ENCODE measurements at regions not wholly inside any gene's neighbourhood (a gene's known extent, or its start where the extent isn't known, plus 50 kb on each side); places are given as distances from the start of the nearest gene placed in this dataset.

DNA sequence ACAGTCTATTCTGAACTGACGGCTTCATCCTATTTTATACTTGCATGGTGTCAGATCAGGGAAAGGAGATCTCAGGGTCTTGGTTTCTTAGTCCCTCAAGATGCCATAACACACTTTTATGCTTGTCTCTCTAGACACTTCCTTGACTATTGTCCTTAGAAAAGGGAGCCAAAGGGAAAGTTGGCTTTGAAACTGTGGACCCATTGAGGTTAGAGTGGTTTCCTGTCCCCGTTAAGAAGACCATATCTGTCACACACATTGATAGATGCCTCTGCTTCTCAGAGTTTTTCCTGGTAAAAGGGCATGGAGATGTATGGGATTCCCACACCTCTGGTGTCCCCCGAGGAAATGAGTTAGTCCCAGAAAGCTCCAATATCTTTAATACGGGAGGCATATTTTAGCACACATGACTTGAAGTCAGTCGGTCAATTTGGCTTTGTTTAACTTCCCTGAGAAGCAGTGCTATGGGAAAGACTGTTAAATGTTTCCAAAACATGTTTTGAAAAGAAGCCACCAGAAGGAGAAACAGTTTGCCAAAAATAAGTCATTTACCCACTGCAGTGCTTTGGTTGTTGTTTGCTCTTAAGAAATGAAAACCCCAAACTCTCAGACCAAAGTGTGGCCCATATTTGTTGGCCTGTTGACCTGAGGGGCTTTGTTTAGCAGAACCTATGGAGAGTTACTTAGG, 133.4 kb upstream of the CXCR4 start:
- Histone ChIP-seq H3K9me3 (replicated peaks; ENCODE audit: control insufficient read depth, insufficient read depth, low read length) (no peaks in the 10 kb centered on the region; the same call in 2 of the 3 replicates), H3K4me2 (ENCODE audit: control insufficient read depth, insufficient read depth) (no peak overlapping the region), H3K27ac (ENCODE audit: control insufficient read depth, insufficient read depth) (no peak overlapping the region), H3K27me3 (replicated peaks in 1 of 2; ENCODE audit: control insufficient read depth in 2 of 2, insufficient read depth in 2 of 2, low read length in 1 of 2) (0 out of 4 replicates have a peak, but pooled peaks cover 0 to 2% of the 10 kb centered on the region in 2 experiments), H3K4me3 (no peak overlapping the region), H3K79me2 (ENCODE audit: control insufficient read depth, insufficient read depth, low read length) (no peaks in the 10 kb centered on the region), H2AFZ (ENCODE audit: control insufficient read depth, low read depth, low read length) (no peak overlapping the region), H3K9ac (ENCODE audit: control insufficient read depth, insufficient read depth, low read length) (no peak overlapping the region), H3K36me3 (ENCODE audit: control insufficient read depth in 2 of 2, insufficient read depth in 2 of 2, low read length in 1 of 2) (no peaks in the 10 kb centered on the region), H4K20me1 (ENCODE audit: control insufficient read depth, insufficient read depth) (no peaks in the 10 kb centered on the region), H3K4me1 (ENCODE audit: control insufficient read depth, insufficient read depth, low read length) (peaks cover 12% of the 10 kb centered on the region)
- no TSS peak for BruUV-seq (replicated peaks)
- DNase-seq (ENCODE audit: low read depth, low spot score), result no peak
- no peak for FAIRE-seq
- ChIA-PET SMC1A (ENCODE audit: uncharacterized antibody, unreplicated experiment) (interaction anchor here (0.8 to 6.2 kb wide), 6 partner anchors 9 to 198 kb away, joined by 3 to 65 read pairs (median 4); no protein-coding TSS in a partner anchor), POLR2A (interaction anchor here (7.3 kb wide), 1 partner anchor 13 kb away, joined by 46 read pairs; no protein-coding TSS in a partner anchor), RAD21 (ENCODE audit: unreplicated experiment) (interaction anchor here (0.5 to 5.1 kb wide), 5 partner anchors 13 to 338 kb away, joined by 3 to 36 read pairs (median 5); no protein-coding TSS in a partner anchor), CTCF (interaction anchor here (1.6 to 1.7 kb wide), 2 partner anchors 12 to 75 kb away, joined by 3 to 5 read pairs; no protein-coding TSS in a partner anchor)
- intact Hi-C loops (cut with micrococcal nuclease; ENCODE audit: unreplicated experiment), result loop anchor here (10.0 kb wide), 1 partner anchor 197 kb away; no protein-coding TSS in a partner anchor
- 52% methylated on average over 5 of the region's 5 CpGs for WGBS (ENCODE audit: insufficient coverage, insufficient replicate concordance, low lambda C conversion rate, missing lambda C conversion rate)
- in situ Hi-C loops (cut with MboI), result no loop called here
- ATAC-seq, result no peak
- no peak for TF ChIP-seq BACH1 (IDR thresholded peaks at IDR 0.05; ENCODE audit: borderline replicate concordance)
- TF ChIP-seq, protein P1, sequence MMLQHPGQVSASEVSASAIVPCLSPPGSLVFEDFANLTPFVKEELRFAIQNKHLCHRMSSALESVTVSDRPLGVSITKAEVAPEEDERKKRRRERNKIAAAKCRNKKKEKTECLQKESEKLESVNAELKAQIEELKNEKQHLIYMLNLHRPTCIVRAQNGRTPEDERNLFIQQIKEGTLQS (IDR thresholded peaks at IDR 0.05; ENCODE audit: borderline replicate concordance, extremely low read depth, low read depth, low read length), result no peak
- TF ChIP-seq NR2C1 (IDR thresholded peaks at IDR 0.05), result no peak
- TF ChIP-seq, protein P2, sequence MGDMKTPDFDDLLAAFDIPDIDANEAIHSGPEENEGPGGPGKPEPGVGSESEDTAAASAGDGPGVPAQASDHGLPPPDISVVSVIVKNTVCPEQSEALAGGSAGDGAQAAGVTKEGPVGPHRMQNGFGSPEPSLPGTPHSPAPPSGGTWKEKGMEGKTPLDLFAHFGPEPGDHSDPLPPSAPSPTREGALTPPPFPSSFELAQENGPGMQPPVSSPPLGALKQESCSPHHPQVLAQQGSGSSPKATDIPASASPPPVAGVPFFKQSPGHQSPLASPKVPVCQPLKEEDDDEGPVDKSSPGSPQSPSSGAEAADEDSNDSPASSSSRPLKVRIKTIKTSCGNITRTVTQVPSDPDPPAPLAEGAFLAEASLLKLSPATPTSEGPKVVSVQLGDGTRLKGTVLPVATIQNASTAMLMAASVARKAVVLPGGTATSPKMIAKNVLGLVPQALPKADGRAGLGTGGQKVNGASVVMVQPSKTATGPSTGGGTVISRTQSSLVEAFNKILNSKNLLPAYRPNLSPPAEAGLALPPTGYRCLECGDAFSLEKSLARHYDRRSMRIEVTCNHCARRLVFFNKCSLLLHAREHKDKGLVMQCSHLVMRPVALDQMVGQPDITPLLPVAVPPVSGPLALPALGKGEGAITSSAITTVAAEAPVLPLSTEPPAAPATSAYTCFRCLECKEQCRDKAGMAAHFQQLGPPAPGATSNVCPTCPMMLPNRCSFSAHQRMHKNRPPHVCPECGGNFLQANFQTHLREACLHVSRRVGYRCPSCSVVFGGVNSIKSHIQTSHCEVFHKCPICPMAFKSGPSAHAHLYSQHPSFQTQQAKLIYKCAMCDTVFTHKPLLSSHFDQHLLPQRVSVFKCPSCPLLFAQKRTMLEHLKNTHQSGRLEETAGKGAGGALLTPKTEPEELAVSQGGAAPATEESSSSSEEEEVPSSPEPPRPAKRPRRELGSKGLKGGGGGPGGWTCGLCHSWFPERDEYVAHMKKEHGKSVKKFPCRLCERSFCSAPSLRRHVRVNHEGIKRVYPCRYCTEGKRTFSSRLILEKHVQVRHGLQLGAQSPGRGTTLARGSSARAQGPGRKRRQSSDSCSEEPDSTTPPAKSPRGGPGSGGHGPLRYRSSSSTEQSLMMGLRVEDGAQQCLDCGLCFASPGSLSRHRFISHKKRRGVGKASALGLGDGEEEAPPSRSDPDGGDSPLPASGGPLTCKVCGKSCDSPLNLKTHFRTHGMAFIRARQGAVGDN (IDR thresholded peaks at IDR 0.05), result peak; percentile 22; the same call in 1 of the 2 replicates
- TF ChIP-seq RUNX3 (IDR thresholded peaks at IDR 0.05; ENCODE audit: low read length), result peak; percentile 65; the same call in 1 of the 2 replicates
- TF ChIP-seq, protein P3, sequence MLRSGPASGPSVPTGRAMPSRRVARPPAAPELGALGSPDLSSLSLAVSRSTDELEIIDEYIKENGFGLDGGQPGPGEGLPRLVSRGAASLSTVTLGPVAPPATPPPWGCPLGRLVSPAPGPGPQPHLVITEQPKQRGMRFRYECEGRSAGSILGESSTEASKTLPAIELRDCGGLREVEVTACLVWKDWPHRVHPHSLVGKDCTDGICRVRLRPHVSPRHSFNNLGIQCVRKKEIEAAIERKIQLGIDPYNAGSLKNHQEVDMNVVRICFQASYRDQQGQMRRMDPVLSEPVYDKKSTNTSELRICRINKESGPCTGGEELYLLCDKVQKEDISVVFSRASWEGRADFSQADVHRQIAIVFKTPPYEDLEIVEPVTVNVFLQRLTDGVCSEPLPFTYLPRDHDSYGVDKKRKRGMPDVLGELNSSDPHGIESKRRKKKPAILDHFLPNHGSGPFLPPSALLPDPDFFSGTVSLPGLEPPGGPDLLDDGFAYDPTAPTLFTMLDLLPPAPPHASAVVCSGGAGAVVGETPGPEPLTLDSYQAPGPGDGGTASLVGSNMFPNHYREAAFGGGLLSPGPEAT (IDR thresholded peaks at IDR 0.05; ENCODE audit: low read depth), result no peak
- TF ChIP-seq EED (IDR thresholded peaks at IDR 0.05; ENCODE audit: low read depth), result peak; percentile 24; the same call in 1 of the 2 replicates
- TF ChIP-seq SUPT20H (IDR thresholded peaks at IDR 0.05; ENCODE audit: borderline replicate concordance, control insufficient read depth, low read depth, low read length), result no peak
- TF ChIP-seq, protein P4, sequence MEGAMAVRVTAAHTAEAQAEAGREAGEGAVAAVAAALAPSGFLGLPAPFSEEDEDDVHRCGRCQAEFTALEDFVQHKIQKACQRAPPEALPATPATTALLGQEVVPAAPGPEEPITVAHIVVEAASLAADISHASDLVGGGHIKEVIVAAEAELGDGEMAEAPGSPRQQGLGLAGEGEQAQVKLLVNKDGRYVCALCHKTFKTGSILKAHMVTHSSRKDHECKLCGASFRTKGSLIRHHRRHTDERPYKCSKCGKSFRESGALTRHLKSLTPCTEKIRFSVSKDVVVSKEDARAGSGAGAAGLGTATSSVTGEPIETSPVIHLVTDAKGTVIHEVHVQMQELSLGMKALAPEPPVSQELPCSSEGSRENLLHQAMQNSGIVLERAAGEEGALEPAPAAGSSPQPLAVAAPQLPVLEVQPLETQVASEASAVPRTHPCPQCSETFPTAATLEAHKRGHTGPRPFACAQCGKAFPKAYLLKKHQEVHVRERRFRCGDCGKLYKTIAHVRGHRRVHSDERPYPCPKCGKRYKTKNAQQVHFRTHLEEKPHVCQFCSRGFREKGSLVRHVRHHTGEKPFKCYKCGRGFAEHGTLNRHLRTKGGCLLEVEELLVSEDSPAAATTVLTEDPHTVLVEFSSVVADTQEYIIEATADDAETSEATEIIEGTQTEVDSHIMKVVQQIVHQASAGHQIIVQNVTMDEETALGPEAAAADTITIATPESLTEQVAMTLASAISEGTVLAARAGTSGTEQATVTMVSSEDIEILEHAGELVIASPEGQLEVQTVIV (IDR thresholded peaks at IDR 0.05; ENCODE audit: borderline replicate concordance, partially characterized antibody), result no peak
- TF ChIP-seq NFYB (IDR thresholded peaks at IDR 0.05; ENCODE audit: insufficient read depth, low read depth, low read length), result no peak
- TF ChIP-seq CHD4 (IDR thresholded peaks at IDR 0.05), result no peak
- TF ChIP-seq GABPA (IDR thresholded peaks at IDR 0.05; ENCODE audit: low read depth), result no peak

All from GM12878 (cell line).